NCI-H1930 (cell line): ENCODE measurements at regions not wholly inside any gene's neighbourhood (a gene's known extent, or its start where the extent isn't known, plus 50 kb on each side); places are given as distances from the start of the nearest gene placed in this dataset.
A peak's percentile ranks its signal among the peaks of the same experiment; 100 is the strongest.
"Not testable (repeated sequence)": the region's sequence is repeated elsewhere in the genome, so short reads cannot be mapped to it uniquely, and the experiment has no call there.

Source experiments
- DNase-seq, 2 experiments: peaks; one replicate each; lab custom pipeline; 2025; lab: John Stamatoyannopoulos, UW

DNA sequence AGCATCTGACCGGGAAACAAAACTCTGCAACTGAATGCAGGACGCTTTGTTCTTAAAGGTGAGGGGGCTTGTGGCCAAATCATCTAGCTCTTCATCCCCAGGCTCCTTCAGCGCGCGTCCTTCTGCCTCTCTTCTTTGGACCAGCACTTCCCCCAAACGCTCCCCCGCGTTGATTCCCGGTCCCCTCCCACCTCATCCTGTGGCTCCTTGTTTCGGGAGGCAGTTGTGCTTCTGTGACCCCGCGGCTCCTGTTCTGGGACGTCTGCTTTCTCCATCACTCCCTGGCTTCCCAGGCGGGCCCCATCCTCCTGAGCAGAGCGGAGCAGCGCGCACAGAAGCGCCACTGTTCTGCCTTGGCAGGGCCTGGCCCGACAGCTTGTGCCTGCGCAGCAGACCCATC lies 109.7 kb upstream of the ZNG1E start:
- not testable (repeated sequence) for DNase-seq

DNA sequence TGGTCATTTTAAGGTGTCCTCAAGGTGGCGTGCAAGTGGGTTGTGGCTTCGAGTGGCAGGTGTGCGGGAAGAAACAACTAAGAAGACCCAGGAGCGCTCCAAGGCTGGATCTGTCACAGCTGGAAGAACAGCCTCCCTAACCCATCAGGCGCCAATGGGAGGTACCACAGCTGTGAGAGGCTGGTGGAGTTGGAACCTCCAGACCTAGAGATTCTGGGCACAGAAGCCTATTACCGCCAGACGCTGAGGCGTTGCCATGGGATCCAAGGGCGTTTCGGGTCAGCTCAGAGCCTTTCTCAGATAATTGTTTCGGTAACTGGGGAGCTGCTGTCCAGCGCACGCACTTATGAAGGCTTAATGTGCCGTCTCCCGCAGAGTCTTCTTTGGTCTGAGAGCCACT lies 156.7 kb upstream of the ZNG1E start:
- DNase-seq: not testable (repeated sequence)

DNA sequence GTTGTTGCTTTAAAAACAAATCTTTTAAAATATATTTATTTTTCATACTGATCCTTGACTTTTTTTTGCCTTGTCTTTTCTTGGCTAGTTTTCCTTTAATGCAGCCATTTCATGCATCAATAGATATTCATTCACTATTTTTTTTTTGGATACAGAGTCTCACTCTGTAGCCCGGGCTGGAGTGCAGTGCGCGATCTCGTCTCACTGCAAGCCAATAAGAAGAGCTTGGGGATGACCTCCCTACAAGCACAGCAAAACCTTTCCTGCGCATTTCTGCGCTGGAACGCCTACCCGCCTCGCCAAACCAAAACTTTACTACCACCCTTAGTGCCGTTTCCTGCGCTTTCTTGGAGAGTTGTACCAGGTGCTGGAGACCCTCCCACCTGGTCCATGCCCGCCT lies 161.3 kb upstream of the ZNG1E start:
- not testable (repeated sequence) for DNase-seq

DNA sequence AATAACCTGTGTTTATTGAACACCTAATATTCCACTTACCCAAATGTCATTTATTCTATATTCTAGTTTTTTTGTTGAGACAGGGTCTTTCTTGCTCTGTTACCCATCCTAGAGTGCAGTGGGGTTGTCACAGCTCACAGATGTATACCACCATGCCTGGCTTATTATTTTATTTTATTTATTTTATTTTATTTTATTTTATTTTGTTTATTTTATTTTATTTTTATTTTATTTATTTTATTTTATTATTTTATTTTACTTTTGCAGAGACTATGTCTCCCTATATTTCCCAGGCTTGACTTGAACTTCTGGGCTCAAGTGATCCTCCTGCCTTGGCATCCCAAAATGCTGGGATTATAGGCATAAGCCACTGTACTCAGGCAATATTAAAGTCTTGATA lies 167.8 kb upstream of the ZNG1E start:
- not testable (repeated sequence) for DNase-seq

DNA sequence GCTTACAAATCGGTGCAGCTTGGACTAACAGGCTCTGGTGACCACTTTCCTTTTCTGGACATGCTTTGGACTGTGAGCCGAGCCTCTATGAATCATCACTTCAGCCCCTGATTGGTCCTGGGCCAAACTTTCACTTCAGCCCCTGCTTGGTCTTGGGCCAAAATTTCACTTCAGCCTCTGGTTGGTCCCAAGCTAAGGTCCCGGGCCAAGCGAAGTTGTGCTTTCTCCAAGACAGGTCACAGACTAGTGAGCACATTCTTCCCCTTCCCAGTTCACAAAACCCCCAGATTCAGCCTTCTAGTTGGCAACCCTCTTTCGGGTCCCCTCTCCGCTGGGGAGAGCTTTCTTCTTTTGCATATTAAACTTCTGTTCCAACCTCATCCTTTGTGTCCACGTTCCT lies 171.0 kb upstream of the ZNG1E start:
- not testable (repeated sequence) for DNase-seq

DNA sequence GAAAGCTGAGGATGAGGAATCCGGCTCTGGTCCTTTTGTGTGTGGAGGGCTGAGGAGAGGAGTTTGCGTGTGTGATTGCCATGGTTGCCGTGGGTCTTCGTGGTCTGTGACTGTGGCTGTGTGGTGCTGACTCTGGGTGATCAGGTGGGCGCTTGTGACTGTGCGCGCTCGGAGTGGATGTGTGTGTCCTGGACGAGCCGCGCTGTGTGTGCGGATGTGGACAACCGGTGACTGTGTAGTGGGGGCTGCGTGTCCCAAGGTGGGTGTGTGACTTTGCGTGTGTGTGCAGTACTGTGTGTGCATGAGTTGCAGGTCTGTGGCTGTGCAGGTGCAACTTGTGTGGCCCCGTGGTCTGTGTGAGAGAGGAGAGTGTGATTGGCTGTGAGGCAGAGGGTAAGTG lies 172.0 kb upstream of the ZNG1E start:
- not testable (repeated sequence) for DNase-seq

DNA sequence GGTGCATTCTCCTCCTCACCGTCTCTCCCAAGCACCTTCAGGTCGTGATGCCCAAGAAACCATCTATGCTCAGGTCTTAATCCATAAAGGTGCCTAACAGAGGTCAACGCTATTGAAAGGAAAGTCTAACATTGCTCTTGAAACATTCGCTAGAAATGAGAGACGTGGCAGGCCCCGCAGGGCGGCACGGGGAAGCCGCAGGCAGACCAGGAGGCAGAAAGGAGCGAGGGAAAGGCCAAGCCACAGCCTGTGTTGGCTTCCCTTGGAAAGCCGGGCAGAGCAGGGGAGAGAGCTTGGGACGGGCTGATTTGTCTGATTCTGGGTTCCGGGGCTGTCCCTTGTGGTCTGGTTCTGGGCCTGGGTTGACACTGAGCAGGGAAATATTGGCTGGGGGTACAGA lies 192.8 kb upstream of the ZNG1E start:
- not testable (repeated sequence) for DNase-seq

DNA sequence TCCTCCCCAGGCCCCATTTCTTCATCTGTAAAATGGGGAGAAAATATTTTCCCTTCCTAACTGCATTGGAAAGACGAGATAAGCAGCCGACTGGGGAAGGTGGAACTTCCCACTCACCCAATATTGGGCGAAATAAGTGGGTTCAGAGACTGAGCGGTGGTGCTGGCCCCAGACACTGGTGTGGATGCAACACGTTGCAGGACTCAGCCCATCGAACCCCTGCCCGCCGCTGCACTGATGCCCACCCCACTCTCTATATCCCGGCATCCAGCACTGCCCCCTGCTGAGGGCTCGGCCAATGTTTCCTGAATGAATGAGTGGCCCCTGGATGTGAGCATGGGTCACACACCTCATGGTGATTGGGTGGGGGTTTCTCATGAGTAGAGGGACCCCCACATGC lies 194.4 kb upstream of the ZNG1E start:
- not testable (repeated sequence) for DNase-seq

DNA sequence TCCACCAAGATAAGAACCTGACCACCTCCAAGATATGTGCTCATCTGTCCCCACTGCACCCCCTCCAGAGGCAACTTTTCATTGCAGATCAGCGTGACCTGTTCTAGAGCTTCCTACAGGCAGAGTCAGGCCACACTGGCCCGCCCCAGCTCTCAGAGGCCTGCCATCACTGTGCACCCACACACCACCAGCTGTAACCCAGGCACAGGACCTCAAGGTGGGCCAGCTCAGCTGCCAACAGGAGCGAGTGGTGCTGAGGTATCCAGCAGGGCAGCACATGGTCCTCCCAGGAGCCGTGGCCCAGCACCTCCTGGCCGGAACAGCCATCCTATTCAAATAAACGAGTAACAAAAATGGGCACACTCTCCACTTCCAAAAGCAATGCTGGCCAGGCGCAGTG lies 189.9 kb upstream of the FOXD4L5 start:
- DNase-seq: not testable (repeated sequence)

DNA sequence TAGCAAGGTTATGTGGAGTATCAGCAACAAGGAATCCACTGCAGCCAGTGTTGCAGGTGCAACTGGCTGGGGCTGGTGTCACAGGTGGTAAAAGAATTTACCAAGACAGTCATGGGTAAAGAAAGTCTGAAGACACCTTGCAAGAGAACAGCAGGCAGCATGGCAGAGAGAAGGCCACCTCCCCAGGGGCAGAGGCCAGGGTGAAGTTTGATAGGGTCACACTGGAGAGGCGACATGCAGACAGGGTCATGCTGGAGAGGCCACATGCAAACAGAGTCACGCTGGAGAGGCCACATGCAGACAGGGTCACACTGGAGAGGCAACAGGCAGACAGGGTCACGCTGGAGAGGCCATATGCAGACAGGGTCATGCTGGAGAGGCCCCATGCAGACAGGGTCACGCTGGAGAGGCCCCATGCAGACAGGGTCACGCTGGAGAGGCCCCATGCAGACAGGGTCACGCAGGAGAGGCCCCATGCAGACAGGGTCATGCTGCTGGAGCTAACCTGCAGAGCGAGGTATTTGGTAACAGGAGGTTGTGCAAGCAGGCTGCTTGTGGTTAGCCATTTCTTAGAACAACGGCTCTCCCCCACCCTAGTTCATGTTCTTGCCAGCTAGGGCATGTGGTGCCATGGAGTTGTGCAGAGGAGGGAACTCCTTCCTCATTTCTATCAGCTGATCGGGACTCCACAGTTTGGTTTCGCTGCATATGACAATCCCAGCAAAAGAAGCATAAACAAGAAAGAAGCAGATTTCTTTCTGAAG lies 188.2 kb upstream of the FOXD4L5 start:
- DNase-seq: not testable (repeated sequence)

DNA sequence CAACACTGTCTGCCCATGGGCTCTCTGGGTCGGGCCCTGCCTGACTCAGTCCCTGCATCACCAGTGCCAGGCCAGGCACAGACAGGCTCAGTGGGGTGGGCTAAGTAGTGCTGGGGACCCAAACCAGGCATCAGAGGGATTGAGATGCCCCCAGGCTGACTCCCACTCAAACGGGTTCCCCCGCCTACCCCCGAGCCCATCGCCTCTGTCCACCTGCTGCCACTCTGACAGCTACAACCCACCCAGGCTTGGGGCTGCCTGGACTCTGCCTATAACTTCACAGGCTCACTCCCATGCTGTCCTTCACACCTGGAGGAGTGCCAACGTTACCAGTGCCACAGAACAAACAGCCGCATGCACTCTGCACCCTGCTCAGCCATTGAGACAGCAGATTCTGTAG lies 186.1 kb upstream of the FOXD4L5 start:
- DNase-seq: not testable (repeated sequence)

DNA sequence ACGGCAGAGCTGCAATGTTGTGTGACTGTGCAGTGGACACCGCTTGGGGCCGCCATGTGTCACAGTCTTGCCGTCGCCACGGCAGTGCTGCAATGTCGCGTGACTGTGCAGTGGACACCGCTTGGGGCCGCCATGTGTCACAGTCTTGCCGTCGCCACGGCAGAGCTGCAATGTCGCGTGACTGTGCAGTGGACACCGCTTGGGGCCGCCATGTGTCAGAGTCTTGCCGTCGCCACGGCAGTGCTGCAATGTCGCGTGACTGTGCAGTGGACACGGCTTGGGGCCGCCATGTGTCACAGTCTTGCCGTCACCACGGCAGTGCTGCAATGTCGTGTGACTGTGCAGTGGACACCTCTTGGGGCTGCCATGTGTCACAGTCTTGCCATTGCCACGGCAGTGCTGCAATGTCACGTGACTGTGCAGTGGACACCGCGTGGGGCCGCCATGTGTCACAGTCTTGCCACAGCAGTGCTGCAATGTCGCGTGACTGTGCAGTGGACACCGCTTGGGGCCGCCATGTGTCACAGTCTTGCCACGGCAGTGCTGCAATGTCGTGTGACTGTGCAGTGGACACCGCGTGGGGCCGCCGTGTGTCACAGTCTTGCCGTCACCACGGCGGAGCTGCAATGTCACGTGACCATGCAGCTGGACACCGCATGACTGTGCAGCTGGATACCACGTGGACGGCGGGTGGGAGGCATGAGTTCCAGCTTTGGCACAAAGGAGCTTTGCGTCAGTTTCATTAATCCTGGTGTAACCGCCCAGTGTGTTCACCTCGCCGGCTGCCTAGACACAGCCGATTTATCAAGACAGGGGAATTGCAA lies 182.1 kb upstream of the FOXD4L5 start:
- peak in 1 of 2 experiments; percentile 5 for DNase-seq

DNA sequence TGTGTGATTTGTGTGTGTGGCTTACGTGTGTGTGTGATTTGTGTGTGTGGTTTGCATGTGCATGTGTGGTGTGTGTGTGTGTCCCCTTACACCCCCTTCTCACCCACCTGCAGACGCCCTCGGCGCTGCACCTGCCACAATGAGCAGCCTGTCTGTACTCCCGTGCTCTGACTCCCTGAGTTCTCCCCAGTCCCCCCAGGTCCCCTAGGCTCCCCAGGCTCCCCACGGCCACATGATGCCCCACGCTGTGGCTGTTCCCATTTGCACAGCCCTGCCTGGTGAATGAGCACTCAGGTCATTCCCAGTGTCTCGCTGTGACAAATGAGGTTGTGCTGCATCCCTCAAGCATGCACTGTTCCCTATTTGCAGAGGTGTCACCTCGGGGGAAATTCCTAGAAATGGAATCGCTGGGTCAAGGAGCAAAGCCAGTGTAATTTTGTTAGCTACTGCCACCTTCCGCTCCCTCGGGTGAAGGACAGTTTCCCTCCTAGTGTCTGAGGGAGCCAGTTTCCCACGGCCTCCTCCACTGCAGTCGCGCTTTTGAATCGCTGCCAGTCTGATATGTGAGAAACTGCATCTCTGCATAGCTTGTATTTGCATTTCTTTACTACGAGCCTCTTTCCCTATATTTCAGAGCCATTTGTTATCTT lies 180.4 kb upstream of the FOXD4L5 start:
- DNase-seq: not testable (repeated sequence)

DNA sequence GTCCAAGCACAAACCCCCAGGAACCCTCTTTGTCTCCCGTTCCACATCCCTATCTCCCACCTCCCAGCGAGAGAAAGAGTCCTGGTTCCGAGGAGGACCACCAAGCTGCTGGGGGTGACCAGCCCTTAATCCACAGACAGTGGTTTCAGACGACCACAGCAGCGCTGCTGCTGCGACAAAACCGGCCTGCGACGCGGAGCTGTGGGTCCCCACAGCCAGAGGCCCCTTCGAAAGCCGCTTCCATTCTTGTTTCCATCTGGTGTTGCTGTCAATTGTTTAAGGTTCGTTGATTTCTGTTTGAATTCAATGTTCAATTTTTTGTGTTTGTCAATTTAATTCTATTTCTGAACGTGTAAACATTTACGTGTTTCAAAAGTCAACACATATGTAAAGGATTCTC lies 177.5 kb upstream of the FOXD4L5 start:
- DNase-seq: not testable (repeated sequence)

DNA sequence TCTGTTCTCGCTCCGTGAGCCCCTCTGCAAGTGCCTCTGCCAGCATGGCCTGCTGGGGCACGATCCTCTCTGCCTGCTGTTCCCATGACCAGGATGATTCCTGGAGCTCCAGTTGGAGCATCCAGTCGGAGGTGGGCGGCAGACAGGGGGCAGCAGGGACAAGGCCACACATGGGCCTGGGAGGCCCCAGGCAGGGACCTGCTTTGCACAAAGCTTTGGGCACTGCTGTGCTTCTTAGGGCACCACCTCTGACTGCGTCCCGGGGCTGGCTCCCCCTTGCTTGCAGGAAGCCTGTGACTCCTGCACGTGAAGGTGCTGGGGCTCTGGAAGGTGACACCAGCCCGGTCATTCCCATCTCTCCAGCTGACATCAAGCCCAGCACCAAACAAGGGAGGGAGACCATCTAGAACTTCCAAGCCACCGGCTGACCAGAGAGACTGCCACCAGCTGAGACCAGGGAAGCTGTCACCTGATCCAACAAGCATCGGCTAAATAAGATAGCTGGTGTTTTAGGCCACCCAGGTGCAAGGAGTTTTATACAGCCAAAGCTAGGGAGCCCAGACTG lies 174.8 kb upstream of the FOXD4L5 start:
- no peak for DNase-seq

DNA sequence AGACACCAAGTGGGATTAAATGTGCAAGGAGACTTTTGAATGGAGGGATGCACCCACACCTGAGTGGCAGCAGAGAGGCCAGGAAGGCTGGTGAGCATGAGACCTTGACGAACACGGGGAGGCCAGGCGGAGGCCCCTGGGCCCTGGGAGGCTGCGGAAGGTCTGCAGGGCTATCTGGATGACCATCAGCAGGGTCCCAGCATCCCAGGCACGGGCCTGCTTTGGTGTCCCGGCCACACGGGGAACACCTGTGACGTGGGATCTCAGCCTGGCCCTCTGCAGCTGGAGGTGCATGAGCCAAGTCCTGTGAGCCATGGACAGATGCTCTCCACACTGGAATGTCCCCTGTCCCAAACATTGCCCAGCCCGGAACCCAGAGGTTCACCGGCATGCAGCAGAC lies 174.0 kb upstream of the FOXD4L5 start:
- no peak for DNase-seq

DNA sequence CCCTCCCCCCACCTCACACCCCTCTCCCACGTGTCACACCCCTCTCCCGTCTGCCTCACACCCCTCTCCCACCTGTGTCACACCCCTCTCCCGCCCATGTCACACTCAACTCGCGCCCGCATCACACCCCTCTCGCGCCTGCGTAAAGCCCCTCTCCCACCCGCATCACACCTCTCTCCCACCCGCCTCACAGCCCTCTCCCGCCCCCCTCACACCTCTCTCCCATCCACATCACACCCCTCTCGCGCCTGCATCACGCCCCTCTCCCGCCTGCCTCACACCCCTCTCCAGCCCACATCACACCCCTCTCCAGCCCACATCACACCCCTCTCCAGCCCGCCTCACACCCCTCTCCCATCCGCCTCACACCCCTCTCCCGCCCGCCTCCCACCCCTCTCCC lies 173.5 kb upstream of the FOXD4L5 start:
- DNase-seq: no peak

DNA sequence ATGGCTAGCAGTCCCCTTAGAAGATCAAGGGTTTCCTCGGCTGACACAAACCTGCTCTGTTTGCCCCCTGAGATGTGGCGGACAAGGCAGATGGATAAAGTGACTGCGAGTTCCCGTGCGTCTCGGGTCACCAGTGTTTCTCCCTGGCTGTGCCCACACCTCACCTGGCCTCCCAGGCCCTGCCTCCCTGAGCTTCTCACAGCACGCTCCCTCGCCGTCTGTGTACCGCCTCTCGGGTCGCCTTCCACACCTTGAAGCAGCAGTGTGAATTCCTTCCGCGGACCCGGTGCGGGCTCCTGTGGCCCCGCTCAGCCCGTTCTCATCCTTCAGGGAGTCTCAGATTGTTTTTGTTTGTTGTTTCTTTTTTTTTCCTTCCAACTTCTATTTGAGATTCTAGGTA lies 172.0 kb upstream of the FOXD4L5 start:
- not testable (repeated sequence) for DNase-seq

DNA sequence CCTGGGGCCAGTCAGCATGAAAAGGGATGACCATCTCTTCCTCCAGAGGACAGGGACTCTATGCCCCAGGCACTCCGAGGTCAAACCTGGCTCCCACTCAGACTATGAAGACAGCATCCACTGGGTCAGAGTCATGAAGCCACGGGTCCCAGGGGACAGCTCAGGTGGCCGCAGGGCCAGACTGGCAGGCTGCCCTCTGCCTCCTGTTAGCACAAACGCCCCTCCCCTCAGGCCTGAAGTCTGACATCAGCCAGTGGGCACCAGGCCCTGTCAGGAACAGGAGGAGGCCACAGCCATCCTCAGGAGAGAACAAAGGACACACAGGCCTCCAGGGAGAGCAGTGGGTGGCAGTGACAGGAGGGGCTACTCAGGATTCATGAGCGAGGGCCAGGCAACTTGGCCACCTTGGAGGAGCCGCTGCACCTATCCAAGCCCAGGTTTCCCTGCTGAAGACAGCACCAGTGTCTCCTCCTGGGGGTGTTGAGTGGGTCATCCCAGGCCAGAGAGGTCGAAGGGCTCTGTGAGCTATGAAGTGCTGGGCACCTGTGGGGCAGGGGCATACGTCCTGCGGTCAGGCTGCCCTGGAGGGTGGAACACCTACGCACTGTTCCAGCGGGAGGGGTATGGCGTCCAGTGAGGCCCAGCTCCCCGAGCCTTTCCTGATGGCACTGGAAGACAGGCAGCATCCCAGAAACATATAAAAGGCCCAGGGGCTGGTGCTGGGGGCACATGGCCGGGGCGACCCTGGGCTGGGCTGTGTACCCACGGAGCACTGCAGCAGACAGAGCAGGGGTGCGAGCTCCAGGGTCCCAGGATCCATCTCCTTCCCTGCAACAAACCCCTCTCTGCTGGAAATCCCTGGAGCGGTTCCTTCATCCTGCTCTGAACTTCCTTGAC lies 171.0 kb upstream of the FOXD4L5 start:
- DNase-seq: not testable (repeated sequence)

DNA sequence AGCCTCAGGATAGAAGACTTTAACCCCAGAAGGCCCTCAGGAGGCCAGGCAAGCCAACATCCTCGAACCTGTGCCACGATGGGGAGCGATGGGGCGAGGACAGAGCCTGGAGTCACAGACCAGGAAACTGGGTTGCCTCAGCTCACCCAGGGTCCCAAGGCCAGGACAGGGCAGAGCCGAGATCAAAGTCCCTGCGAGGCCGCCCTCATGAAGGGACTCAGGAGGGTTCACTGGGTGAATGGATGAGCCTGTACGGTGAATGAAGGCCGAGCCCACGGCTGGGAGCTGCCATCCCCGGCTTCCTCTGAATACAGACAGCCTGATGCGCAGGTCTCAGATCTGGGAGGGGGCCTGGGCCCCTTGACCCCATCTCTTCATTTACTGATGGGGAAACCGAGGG lies 170.1 kb upstream of the FOXD4L5 start:
- not testable (repeated sequence) for DNase-seq

DNA sequence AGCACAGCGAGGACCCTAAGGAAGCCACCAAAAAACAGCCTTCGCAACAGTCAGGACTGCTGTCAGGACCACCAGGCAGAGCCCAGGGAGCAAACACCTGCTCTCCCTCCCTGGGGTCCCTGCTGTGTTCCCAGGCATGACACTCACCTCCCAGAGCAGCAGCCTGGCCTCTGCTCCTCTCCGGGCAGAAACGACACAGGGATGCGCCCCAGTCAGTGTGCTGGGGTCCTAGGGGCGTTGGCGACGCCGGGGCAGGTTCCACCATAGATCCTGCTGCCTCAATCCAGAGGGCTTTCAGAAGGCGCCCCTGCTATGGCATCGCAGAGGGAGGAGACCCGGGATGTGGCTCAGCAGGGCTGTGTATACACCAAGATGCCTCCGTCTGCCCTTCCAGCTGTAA lies 169.7 kb upstream of the FOXD4L5 start:
- DNase-seq: not testable (repeated sequence)
